Smooth muscle cell of the brain vasculature (primary cell): ENCODE measurements at regions not wholly inside any gene's neighbourhood (a gene's known extent, or its start where the extent isn't known, plus 50 kb on each side); places are given as distances from the start of the nearest gene placed in this dataset.

ENCODE experiments used
- DNase-seq: peaks from one replicate; pipeline ENCODE4 v3.0.0-alpha.2; 2012; ENCODE audit warnings: low read depth, low spot score

- no peak for DNase-seq
These were observed 109.9 kb upstream of the CLMP start for GRCh38 chr11:123304828-123305466.

GRCh38 chr11:123303924-123304323 is 108.9 kb upstream of the CLMP start:
- DNase-seq, result no peak

- no peak for DNase-seq
These were observed 107.7 kb upstream of the CLMP start for GRCh38 chr11:123302751-123303195.

GRCh38 chr11:123301696-123302400 is 106.8 kb upstream of the CLMP start:
- DNase-seq, result no peak

GRCh38 chr11:123301013-123301591 is 106.1 kb upstream of the CLMP start:
- DNase-seq, result peak; percentile 18

- no peak for DNase-seq
These were observed 104.7 kb upstream of the CLMP start for GRCh38 chr11:123299721-123300120.

- no peak for DNase-seq
These were observed 103.7 kb upstream of the CLMP start for GRCh38 chr11:123298488-123299447.

GRCh38 chr11:123292647-123293046 is 97.6 kb upstream of the CLMP start:
- no peak for DNase-seq

GRCh38 chr11:123291201-123291869 is 96.3 kb upstream of the CLMP start:
- DNase-seq, result no peak

GRCh38 chr11:123286761-123287160 is 91.7 kb upstream of the CLMP start:
- no peak for DNase-seq

GRCh38 chr11:123286255-123286654 is 91.2 kb upstream of the CLMP start:
- DNase-seq, result no peak

GRCh38 chr11:123284454-123284853 is 89.4 kb upstream of the CLMP start:
- no peak for DNase-seq

- DNase-seq, result no peak
These were observed 87.5 kb upstream of the CLMP start for GRCh38 chr11:123282597-123282996.

GRCh38 chr11:123273616-123274015 is 78.6 kb upstream of the CLMP start:
- no peak for DNase-seq

GRCh38 chr11:123272565-123272964 is 77.5 kb upstream of the CLMP start:
- DNase-seq, result no peak

- DNase-seq, result no peak
These were observed 73.1 kb upstream of the CLMP start for GRCh38 chr11:123268156-123268555.

- no peak for DNase-seq
These were observed 70.9 kb upstream of the CLMP start for GRCh38 chr11:123265951-123266350.

GRCh38 chr11:123264431-123264780 is 69.4 kb upstream of the CLMP start:
- no peak for DNase-seq

- DNase-seq, result peak; percentile 46
These were observed 66.5 kb upstream of the CLMP start for GRCh38 chr11:123261345-123262106.

GRCh38 chr11:123260511-123261211 is 65.6 kb upstream of the CLMP start:
- DNase-seq, result no peak
